ENCODE measurements at regions not wholly inside any gene's neighbourhood (a gene's known extent, or its start where the extent isn't known, plus 50 kb on each side); places are given as distances from the start of the nearest gene placed in this dataset.
A peak's percentile ranks its signal among the peaks of the same experiment; 100 is the strongest.

DNA sequence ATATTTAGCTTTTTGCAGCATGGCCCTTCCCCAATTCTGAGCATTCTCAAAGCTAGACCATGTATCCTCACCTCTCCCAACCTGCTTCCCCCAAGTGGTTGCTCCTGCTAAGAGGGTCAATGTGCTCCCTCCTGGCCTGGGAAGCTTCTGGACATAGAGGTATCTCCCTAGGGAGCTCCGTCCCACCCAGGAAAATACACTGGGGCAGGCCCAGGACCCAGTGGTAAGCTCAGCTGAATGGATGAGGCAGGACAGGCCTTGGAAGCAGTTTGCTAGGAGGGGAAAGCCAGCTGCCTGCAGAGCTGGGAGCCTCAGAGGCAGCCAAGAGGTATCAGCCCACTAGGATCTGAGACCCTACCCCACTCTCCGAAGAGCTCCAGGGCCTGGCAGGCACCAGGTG lies 1721.6 kb downstream of the TP53TG3F start:
- ATAC-seq (replicated peaks) (no peak), DNase-seq (no peak)
- Mint-ChIP-seq H3K4me3 (no peak overlapping the region), H3K9me3 (peaks cover 11 to 48% of the 10 kb centered on the region in 2 donors), H3K36me3 (ENCODE audit: insufficient read depth) (peaks cover 2% of the 10 kb centered on the region), H3K27ac (no peak overlapping the region), H3K4me1 (ENCODE audit: low read depth in 2 of 2) (peaks cover 0 to 20% of the 10 kb centered on the region in 2 donors), H3K27me3 (no peaks in the 10 kb centered on the region)

DNA sequence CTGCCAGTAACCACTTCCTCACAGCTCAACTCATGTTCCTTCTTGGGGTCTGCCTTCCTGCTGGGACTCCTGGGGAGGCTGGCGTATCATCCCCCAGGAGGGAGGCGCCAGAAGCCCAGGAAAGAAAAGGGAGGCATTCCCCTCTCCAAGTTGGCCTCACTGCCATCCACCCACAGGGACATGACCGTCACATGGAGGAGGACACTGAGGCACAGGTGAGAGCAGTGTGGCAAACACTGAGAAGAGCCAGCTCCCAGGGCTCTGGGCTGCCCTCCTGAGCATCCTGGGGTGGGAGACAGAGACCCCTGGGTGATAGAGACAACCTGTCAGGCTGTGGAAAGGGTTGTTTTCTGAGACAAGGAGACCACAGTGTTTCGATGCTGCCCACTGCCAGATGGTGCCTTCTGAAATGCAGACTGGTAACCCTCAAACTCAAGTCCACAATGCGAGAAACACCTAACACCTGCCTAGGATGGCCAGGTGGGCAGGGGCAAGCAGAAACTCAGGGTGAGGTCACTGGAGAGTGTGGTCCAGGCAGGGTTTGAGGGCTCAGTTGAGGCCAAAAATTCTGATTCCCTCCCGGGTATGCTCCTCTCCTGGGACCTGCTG lies 1722.1 kb downstream of the TP53TG3F start:
- Mint-ChIP-seq H3K27ac (no peak overlapping the region), H3K27me3 (no peaks in the 10 kb centered on the region), H3K4me1 (ENCODE audit: low read depth in 2 of 2) (peaks cover 0 to 22% of the 10 kb centered on the region in 2 donors), H3K9me3 (peaks cover 14 to 53% of the 10 kb centered on the region in 2 donors), H3K36me3 (ENCODE audit: insufficient read depth) (peaks cover 2% of the 10 kb centered on the region), H3K4me3 (no peak overlapping the region)
- DNase-seq (no peak), ATAC-seq (replicated peaks) (no peak)

DNA sequence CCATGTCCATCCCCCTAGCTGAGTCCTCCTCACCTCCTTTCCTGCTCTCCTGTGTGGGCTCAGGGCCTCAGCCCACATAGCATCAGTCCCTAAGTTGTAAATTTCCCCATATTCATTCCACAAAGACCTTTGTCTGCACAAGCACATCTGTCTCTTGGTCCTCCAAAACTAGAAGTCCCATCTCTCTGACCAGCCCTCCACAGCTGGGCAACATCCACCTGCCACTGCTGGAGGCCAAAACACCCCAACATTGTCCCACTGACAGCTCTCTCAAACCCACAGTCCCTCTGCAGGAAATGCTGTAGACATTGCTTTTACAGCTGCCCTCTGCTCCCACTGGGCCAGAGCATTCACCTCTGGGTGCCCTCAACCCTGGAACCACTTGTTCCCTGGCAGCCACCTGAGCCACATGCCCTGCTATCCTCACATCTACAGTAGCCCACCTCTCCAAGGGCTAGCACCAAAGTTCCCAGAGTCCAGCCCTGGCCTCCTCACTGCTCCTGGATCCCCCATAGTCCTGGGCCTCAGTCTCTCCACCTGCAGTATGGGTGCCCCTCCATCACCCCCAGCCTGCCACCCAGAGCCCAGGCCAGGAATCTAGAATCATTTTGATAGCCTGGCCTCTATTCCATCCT lies 1722.7 kb downstream of the TP53TG3F start:
- H3K9me3 Mint-ChIP-seq = peaks cover 12 to 53% of the 10 kb centered on the region in 2 donors
- ATAC-seq (replicated peaks) (no peak), DNase-seq (no peak)
- H3K36me3 Mint-ChIP-seq (ENCODE audit: insufficient read depth) = peaks cover 2% of the 10 kb centered on the region
- H3K4me3 Mint-ChIP-seq = no peak overlapping the region
- no peaks in the 10 kb centered on the region for H3K27me3 Mint-ChIP-seq
- peaks cover 0 to 22% of the 10 kb centered on the region in 2 donors for H3K4me1 Mint-ChIP-seq (ENCODE audit: low read depth in 2 of 2)
- no peak overlapping the region for H3K27ac Mint-ChIP-seq

DNA sequence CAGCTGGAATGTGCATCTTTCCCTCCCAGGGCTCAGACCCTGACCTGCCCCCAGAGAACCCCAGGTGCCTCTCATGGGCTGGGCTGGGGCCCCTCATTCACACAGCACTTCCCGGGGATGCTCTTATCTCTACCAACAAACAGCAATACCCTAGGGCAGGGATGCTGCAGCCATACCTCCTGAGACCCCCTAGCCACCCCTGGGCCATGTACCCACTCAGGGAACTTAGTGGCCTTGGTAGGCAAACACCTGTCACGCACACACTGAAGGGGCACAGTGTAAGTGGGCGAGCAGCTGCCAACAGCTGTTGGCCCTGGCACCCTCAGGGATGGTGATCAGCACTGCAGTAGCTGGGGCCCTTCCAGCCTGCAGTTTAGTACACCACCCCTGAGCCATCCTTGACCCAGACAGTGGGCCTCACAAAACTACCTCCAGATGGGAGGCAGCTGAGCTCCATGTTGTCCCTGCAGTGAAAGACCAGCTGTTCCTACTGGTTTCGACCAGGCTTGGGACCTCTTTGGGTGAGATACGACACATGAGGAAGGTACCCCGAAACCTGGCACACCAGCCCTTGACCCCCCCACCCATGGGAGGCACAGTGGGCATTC lies 1723.6 kb downstream of the TP53TG3F start:
- peaks cover 2% of the 10 kb centered on the region for H3K36me3 Mint-ChIP-seq (ENCODE audit: insufficient read depth)
- ATAC-seq (replicated peaks) (no peak), DNase-seq (no peak)
- no peaks in the 10 kb centered on the region for H3K27me3 Mint-ChIP-seq
- peaks cover 10 to 51% of the 10 kb centered on the region in 2 donors for H3K9me3 Mint-ChIP-seq
- H3K4me1 Mint-ChIP-seq (ENCODE audit: low read depth in 2 of 2) = peaks cover 0 to 22% of the 10 kb centered on the region in 2 donors
- H3K27ac Mint-ChIP-seq = no peak overlapping the region
- peak overlapping the region in 1 of 2 donors; percentile 6 for H3K4me3 Mint-ChIP-seq

DNA sequence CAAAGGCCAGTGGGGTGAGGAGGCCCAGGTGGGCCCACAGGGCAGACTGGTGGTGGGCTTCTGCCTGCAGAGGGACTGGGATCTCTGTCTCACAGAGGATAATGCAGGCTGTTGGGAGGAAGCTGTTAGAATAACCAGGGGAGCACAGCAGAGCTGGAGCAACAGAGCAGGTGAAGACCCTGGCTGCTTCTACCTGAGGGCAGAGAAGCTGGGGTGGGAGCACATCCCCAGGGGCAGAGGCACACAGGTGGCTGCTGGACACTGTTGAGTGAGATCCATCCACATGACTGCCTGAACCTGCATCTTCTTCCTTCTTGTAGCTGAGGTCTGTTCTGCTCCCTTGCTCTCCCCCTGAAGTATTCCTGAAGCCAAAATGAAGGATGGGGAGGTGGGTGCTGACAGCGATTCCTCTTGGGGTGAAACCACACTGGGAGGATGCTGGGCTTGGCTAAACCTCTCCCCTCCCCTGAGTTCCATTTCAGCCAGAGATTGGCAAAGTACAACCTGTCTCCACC lies 1725.0 kb downstream of the TP53TG3F start:
- Mint-ChIP-seq H3K4me3 (no peak overlapping the region), H3K27ac (no peak overlapping the region), H3K27me3 (no peaks in the 10 kb centered on the region), H3K9me3 (peaks cover 10 to 51% of the 10 kb centered on the region in 2 donors), H3K4me1 (ENCODE audit: low read depth in 2 of 2) (peaks cover 0 to 22% of the 10 kb centered on the region in 2 donors), H3K36me3 (ENCODE audit: insufficient read depth) (peaks cover 2% of the 10 kb centered on the region)
- no peak for DNase-seq
- no peak for ATAC-seq (replicated peaks)

DNA sequence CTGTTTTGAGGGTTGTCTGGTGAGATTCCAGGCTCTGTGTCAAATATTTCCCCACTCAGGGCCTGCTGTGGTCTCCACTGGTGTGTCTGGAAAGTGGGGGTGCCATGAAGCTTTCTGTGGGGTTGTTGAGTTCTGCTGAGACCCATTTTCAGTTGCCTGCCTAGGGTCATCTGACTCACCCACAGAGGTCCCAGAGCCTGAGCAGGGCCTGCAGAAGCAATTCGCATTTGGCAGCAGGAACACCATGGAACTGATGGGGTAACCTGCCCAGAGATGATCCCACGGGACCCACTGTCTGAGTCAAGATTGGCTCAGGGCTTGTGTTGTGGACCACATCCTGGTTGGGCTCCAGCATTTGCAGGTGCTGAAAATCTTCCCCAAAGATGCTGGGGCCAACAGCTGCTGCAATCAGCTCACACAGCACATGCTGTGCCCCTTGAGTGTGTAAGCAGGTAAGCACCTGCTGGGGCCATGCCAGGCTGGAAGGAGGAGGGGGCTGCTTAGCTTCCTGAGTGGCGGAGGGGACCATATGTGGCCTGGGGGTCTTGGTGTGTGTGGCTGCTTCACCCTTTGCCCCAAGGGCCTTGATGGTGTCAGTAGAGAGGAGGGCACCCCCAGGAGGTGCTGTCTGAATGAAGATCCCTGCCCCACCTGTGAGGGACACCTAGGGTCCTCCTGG lies 1726.1 kb downstream of the TP53TG3F start:
- peaks cover 0 to 22% of the 10 kb centered on the region in 2 donors for H3K4me1 Mint-ChIP-seq (ENCODE audit: low read depth in 2 of 2)
- no peak overlapping the region for H3K27ac Mint-ChIP-seq
- DNase-seq = no peak
- no peaks in the 10 kb centered on the region for H3K36me3 Mint-ChIP-seq (ENCODE audit: insufficient read depth)
- H3K27me3 Mint-ChIP-seq = no peaks in the 10 kb centered on the region
- no peak overlapping the region for H3K4me3 Mint-ChIP-seq
- ATAC-seq (replicated peaks) = no peak
- H3K9me3 Mint-ChIP-seq = peaks cover 6 to 41% of the 10 kb centered on the region in 2 donors

DNA sequence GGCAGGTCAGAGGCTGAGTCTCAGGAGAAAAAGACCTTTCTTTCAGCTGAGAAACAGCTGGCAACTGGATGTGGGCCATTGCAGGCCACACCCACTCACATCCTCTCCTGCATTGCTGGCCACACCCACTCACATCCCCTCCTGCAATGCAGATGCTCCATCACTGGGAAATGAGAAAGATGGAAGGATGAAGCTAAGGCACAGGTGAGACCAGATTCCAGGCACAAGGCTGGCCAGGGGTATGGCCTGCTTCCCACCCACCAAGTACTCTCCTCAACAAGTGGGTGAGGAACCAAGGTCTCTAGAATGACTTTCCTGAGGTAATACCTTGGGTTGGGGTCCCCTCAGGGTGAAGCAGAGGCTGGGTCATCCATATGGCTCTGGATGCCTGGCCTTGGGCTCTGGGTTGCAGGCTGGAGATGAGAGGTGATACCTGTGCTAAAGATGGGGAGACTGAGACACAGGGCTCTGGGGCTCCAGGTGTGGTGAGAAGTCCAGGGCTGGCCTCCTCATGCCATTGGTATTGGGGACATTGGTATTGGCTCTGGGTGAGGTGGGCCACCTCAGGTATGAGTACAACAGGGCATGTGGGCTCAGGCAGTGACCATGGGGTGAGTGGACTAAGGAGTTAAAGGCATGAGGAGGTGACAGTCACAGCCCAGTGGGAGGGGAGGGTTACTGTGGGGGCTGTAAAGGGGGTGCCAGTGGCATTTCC lies 1726.8 kb downstream of the TP53TG3F start:
- Mint-ChIP-seq H3K9me3 (peaks cover 6 to 41% of the 10 kb centered on the region in 2 donors), H3K4me3 (no peak overlapping the region), H3K27me3 (no peaks in the 10 kb centered on the region), H3K27ac (no peak overlapping the region), H3K36me3 (ENCODE audit: insufficient read depth) (no peaks in the 10 kb centered on the region), H3K4me1 (ENCODE audit: low read depth in 2 of 2) (peaks cover 0 to 22% of the 10 kb centered on the region in 2 donors)
- ATAC-seq (replicated peaks) = no peak
- no peak for DNase-seq

DNA sequence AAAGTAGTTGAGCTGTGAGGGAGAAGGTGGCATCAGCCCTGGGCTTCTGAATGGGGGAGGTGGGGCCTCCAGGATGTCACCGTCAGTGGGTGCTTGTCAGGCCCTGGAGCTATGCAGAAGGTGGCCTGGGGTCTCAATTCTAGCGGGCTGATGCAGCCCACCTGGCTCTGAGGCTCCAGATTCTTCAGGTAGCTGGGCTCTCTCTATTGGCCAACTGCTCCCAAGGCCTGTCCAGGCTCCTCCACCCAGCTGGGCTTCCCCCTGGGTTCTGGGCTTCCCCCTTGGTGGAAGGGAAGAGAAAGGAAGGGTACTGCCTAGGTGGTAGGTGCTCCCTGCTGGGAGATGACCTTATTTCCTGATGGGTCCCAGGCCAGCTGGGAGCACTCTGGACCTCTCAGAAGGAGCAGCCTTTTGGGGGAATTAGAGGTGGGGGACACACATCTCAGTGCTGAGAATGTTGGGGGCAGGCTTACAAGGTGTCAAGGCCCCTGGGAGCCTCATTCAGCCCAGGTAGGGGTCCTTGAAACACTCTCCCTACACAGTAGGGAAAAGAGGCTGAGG lies 1728.3 kb downstream of the TP53TG3F start:
- DNase-seq (no peak), ATAC-seq (replicated peaks) (no peak)
- peaks cover 0 to 15% of the 10 kb centered on the region in 2 donors for H3K4me1 Mint-ChIP-seq (ENCODE audit: low read depth in 2 of 2)

DNA sequence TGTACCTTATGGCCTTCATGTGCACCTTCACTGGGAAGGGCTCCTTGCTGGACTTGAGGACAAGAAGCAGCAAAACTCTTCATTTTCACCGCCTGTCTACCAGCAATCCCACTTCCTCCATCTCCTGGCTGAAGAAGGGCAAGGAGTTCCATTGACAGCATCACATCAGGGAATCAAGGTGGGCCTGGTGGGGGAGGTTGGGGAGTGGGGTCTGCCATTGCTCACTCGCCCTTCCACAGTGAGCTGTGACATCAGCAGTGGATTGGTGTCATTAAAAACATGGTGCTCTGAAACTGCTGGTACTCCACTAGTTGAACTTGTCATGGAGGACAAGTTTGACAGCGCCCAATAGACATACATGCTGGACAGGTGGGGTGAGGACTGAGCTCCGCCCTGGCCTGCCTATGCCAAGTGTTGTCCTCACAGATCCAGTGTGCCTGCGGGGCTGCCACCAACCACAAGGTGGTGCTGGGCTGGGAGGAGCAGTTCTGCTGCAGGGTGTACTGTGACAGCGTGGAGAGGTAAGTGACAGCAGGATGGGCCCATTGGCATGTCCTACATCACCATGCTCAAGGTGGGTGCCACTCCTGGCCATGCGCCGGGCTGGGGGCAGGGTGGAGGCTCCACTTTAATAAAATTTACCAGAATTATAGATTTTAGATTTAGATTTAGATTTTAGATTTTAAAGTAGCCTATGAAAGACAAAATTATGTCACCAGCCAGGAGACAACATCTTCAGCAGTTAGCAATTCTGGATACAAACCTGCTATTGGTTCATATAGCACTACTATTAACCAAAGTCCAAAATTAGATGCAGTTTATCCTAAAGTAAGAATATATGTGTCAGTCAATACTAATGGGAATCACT lies 1729.1 kb downstream of the TP53TG3F start:
- Mint-ChIP-seq H3K36me3 (ENCODE audit: insufficient read depth) (no peaks in the 10 kb centered on the region), H3K27ac (no peak overlapping the region), H3K9me3 (peaks cover 6 to 26% of the 10 kb centered on the region in 2 donors), H3K4me3 (no peak overlapping the region), H3K4me1 (ENCODE audit: low read depth in 2 of 2) (peaks cover 0 to 12% of the 10 kb centered on the region in 2 donors), H3K27me3 (no peaks in the 10 kb centered on the region)
- DNase-seq = no peak
- ATAC-seq (replicated peaks) = no peak

More for the DNA sequence above, 1728.3 kb downstream of the TP53TG3F start:
- Mint-ChIP-seq H3K9me3 (peaks cover 6 to 30% of the 10 kb centered on the region in 2 donors), H3K4me3 (no peak overlapping the region), H3K27ac (no peak overlapping the region), H3K27me3 (no peaks in the 10 kb centered on the region), H3K36me3 (ENCODE audit: insufficient read depth) (no peaks in the 10 kb centered on the region)

DNA sequence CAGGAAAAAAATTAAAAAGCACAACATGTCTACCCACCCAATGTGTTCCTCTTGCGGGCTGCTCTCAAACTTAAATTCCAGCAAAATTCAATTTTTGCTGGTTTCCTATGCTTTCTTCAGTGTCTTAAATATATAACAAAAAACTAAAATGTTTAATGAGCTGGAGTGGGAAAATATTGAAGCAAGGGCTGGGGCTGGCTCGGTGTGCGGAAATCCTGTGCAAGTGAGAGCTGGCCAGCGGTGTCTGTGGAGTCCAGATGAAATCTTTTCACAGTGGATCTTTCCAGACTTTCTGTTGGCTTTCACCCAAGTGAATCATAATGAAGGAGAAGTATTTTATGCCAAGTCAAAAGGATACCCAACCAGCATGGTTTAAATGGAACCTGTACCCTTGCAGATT lies 1733.6 kb downstream of the TP53TG3F start:
- no peak overlapping the region for H3K27ac Mint-ChIP-seq
- H3K27me3 Mint-ChIP-seq = no peaks in the 10 kb centered on the region
- DNase-seq = no peak
- peaks cover 2% of the 10 kb centered on the region for H3K36me3 Mint-ChIP-seq (ENCODE audit: insufficient read depth)
- no peak overlapping the region for H3K4me3 Mint-ChIP-seq
- H3K4me1 Mint-ChIP-seq (ENCODE audit: low read depth in 2 of 2) = no peaks in the 10 kb centered on the region
- no peak for ATAC-seq (replicated peaks)
- peaks cover 8 to 24% of the 10 kb centered on the region in 2 donors for H3K9me3 Mint-ChIP-seq

DNA sequence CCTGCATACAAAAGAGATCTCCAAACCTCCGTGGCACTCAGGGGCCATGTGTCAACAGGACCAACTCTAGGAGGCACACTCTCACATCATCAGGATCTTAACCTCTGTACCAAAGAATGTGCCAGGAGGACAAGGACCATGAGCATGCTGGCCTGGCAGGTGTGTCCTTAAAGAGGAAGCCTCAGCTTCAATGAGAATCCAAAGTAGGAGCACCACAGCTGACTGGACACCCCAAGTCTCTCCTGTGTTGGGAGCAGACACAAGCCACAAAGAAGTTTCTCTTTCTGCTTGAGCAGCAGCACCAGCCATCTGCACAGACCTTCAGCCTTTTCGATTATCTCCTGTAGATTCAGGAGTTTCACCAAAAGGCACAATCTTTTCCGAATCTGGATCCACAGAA lies 1734.5 kb downstream of the TP53TG3F start:
- Mint-ChIP-seq H3K9me3 (peaks cover 8 to 24% of the 10 kb centered on the region in 2 donors), H3K4me1 (ENCODE audit: low read depth in 2 of 2) (no peaks in the 10 kb centered on the region), H3K27ac (no peak overlapping the region), H3K27me3 (no peaks in the 10 kb centered on the region), H3K36me3 (ENCODE audit: insufficient read depth) (peaks cover 2% of the 10 kb centered on the region), H3K4me3 (no peak overlapping the region)
- ATAC-seq (replicated peaks) (no peak), DNase-seq (no peak)

DNA sequence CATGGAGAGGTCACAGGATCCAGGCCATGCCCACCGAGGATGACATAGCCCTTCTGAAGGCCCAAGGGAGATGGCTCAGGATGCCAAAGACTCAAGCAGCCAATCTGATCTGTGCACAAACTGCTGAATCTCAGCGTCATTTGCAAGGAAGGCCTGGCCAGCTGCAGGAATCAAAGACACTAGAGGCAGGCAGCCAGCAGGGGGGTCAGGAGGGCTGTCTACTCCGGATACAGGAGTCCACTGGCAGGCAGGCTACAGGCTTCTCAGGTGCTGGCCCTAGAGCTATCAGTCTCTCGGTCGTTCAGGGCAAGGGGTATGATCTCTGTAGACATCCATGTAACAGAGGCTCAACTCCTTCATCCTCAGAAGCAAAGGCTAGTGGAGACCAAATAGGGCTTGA lies 1735.3 kb downstream of the TP53TG3F start:
- Mint-ChIP-seq H3K36me3 (ENCODE audit: insufficient read depth) (peaks cover 2% of the 10 kb centered on the region), H3K27me3 (no peaks in the 10 kb centered on the region), H3K27ac (no peak overlapping the region), H3K4me3 (no peak overlapping the region), H3K9me3 (peaks cover 8 to 24% of the 10 kb centered on the region in 2 donors), H3K4me1 (ENCODE audit: low read depth in 2 of 2) (no peaks in the 10 kb centered on the region)
- ATAC-seq (replicated peaks) (no peak), DNase-seq (no peak)

All from effector memory CD8-positive, alpha-beta T cell (primary cell).